GM19328 (cell line): ENCODE measurements at regions not wholly inside any gene's neighbourhood (a gene's known extent, or its start where the extent isn't known, plus 50 kb on each side); places are given as distances from the start of the nearest gene placed in this dataset.

Experiments used
- ATAC-seq: cut with Tn5 transposase; IDR thresholded peaks from one replicate; pipeline ENCODE4 v1.9.1; 2021; ENCODE audit warnings: mild to moderate bottlenecking, moderate library complexity; ENCODE audit not compliant: unreplicated experiment

- ATAC-seq, result no peak
Observed at GRCh38 chr4:100811046-100811445, 293.2 kb upstream of the EMCN start.

GRCh38 chr4:100809506-100809905 lies 291.7 kb upstream of the EMCN start:
- no peak for ATAC-seq

GRCh38 chr4:100806988-100807387 lies 289.2 kb upstream of the EMCN start:
- ATAC-seq, result no peak

GRCh38 chr4:100805538-100805937 lies 287.7 kb upstream of the EMCN start:
- ATAC-seq, result no peak

- no peak for ATAC-seq
Observed at GRCh38 chr4:100804576-100805360, 286.9 kb upstream of the EMCN start.

DNA sequence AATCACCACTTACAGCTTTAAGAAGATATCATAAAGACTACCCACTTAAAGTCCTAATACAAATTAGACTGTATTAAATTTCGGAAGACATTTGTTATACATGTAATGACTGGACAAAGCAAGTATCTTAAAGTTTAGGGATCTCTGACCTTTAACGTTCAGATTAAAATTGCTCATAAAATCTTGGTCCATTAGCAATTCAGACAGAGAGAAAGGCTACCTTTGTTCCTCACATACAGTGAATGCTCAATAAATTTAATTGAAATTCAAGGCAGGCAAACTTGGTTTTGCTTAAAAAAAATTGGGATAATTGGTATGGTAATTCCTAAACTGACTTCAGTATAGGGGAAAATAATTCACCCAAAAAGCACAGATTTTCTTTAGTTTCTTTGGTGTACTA lies 285.9 kb upstream of the EMCN start:
- no peak for ATAC-seq

GRCh38 chr4:100799761-100800539 lies 282.1 kb upstream of the EMCN start:
- no peak for ATAC-seq

- no peak for ATAC-seq
Observed at GRCh38 chr4:100797791-100798190, 280.0 kb upstream of the EMCN start.

DNA sequence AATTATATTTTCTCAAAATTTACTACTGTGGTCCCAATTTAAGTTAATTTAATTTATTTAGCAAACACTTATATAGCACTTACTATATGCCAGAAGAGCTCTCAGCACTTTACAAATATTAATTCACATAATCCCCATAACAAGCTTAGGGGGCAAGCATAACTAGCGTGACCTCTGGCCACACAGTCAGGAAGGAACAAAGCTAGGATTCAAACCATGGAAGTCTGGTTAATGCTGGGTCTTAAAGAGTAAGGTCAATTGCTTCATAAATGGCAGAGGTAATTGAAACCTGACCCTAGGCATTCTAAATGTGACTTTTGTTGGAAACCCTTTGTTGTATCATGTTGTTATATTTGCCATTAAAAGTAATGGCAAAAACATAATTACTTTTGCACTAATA lies 279.5 kb upstream of the EMCN start:
- no peak for ATAC-seq

DNA sequence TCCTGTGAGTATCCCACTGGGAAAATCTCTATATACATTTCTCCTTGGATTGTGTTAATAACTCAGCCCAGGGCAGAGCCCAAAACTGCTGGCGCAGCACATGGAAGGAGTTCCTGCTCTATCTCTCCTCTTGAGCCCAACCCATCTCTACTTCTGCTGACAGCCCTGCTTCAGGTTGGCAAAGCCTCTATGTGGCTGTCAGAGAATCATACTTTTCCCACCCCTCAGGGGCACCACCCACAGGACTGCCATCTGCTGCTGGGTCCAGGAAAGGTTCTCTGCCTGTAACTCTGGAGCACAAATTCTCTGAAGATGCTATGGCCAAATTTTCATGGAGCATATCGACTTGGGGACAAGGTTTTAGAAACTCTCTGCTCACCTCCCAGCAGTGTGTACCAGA lies 278.5 kb upstream of the EMCN start:
- ATAC-seq, result no peak

GRCh38 chr4:100795581-100795980 lies 277.8 kb upstream of the EMCN start:
- no peak for ATAC-seq

DNA sequence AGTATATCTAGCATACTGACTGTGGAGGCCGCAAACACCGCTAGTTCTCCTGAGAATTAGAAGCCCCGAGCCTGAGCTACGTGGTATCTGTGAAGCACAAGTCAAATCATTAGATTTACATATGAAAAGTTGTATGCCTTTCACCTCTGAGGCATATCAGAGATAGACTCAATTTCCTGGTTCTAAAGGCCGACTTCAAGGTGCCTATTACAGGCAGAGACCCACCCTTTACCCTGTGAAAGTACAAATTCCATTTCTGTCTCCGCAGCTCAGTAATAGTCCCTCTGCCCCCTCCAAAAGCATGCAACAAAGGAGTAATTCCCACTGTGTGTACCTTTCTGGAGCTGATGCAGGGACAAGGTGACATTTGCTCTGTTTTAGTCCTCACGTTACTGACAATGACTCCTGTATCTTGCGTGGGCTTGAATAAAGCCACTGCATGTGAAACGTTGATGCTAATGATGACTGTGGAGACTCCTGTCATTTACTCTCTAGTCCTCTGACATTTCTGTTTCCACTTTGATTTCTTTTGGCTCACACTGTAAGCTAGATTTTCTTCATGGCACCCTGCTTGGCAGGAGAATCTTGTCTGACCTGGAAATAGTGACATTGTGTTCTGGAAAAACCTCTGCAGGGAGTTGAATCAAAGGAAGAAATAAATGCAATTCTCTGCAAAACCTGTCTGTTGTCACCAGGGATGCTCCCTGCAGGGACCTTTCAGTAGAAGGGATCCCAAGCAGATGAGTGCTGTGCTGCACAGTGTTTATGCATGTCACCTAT lies 273.2 kb upstream of the EMCN start:
- no peak for ATAC-seq

DNA sequence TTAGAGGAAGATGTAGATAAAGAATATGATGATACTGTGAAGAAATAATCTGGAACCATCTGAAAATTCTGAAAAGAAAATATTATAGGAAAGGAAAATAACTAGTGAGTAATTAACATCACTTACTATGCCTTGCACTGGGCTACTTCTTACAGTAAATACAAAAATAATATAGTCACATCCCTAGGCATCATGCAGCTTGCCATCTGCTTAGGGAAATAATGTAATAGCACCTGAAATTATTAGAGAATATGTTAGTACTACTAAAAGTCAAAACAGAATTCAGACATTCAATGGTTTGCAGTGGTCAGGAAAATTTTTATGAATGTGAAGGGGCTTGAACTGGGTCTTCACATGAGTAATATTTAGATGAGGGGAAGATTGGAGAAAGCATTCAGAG lies 272.2 kb upstream of the EMCN start:
- ATAC-seq, result no peak

- no peak for ATAC-seq
Observed at GRCh38 chr4:100786481-100786880, 268.7 kb upstream of the EMCN start.

- ATAC-seq, result no peak
Observed at GRCh38 chr4:100782356-100782755, 264.5 kb upstream of the EMCN start.

- ATAC-seq, result no peak
Observed at GRCh38 chr4:100781435-100781834, 263.6 kb upstream of the EMCN start.

DNA sequence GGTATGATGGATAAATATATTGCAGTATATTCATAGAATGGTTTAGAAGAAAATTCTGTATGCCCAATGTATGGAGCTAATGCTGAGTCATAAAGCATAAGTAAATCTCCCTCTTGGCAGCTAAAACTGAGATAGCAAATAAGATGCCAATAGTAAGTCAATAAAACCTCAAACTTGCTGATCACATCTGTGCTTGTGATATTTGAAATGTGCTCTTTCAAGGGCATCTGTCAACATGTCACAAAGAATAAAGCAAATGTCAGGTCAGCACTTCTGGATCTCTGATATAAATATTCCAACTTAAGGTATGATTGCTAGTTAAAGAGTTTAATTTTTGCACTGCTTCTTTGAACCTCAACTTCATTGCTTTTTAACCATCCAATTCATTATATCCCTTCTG lies 262.3 kb upstream of the EMCN start:
- no peak for ATAC-seq

DNA sequence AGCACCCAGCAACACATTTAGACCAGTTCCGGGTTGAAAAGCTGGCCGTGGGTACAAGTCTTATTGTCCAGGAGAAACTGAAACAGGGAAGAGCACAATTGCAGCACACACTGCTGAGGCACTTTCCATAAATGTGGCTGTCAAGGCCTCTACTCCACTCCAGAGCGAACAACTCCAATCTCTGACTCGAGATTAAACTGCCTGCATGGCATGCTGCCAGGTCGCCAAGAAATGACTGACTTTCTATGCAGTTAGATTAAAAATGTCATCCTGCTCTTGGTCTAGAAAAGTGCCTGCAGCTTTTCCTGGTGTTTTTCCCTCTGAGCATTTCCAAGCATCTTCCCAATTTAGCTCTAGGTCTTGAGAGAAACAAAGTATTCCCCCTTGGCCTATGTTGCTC lies 260.6 kb upstream of the EMCN start:
- ATAC-seq, result no peak

DNA sequence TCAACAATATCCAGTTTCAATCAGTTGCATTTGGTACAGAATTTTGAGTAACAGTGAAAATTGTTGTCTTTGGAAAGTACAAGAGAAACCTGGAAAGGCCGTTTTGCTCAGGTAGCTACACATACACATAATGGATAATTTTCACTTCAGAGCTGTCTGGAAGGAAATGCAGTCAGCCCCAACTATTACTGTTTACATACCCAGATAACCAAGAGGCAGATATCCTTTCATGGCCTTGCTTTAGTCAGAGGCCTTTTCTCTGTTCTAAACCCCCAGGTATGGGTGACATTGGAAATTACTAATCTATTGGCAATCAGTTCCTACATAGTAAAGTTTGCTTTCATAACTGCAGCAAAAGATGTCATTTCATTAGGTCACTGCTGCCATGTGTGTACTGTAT lies 244.9 kb upstream of the EMCN start:
- no peak for ATAC-seq

GRCh38 chr4:100754751-100755150 lies 236.9 kb upstream of the EMCN start:
- ATAC-seq, result no peak

GRCh38 chr4:100746141-100746739 lies 228.4 kb upstream of the EMCN start:
- ATAC-seq, result no peak
